ENCODE measurements at regions not wholly inside any gene's neighbourhood (a gene's known extent, or its start where the extent isn't known, plus 50 kb on each side); places are given as distances from the start of the nearest gene placed in this dataset.

GRCh38 chr13:79880818-79881217 is 399.9 kb downstream of the NDFIP2 start:
- no peak for DNase-seq (ENCODE audit: low read depth, low spot score)
- in situ Hi-C loops (cut with HindIII; ENCODE audit: low sequenced_read_pairs), result no loop called here
- TF ChIP-seq CTCF (IDR thresholded peaks at IDR 0.05; ENCODE audit: low read depth, low read length), result no peak
- H3K4me3 ChIP-seq (ENCODE audit: low read depth, low read length), result no peak overlapping the region

- no peak overlapping the region for H3K4me3 ChIP-seq (ENCODE audit: low read depth, low read length)
- no peak for DNase-seq (ENCODE audit: low read depth, low spot score)
- TF ChIP-seq CTCF (IDR thresholded peaks at IDR 0.05; ENCODE audit: low read depth, low read length), result no peak
- in situ Hi-C loops (cut with HindIII; ENCODE audit: low sequenced_read_pairs), result no loop called here
Measured at GRCh38 chr13:79874396-79875360, 393.7 kb downstream of the NDFIP2 start.

- in situ Hi-C loops (cut with HindIII; ENCODE audit: low sequenced_read_pairs), result no loop called here
- DNase-seq (ENCODE audit: low read depth, low spot score), result no peak
- no peak overlapping the region for H3K4me3 ChIP-seq (ENCODE audit: low read depth, low read length)
- no peak for TF ChIP-seq CTCF (IDR thresholded peaks at IDR 0.05; ENCODE audit: low read depth, low read length)
Measured at GRCh38 chr13:79871594-79871993, 390.6 kb downstream of the NDFIP2 start.

DNA sequence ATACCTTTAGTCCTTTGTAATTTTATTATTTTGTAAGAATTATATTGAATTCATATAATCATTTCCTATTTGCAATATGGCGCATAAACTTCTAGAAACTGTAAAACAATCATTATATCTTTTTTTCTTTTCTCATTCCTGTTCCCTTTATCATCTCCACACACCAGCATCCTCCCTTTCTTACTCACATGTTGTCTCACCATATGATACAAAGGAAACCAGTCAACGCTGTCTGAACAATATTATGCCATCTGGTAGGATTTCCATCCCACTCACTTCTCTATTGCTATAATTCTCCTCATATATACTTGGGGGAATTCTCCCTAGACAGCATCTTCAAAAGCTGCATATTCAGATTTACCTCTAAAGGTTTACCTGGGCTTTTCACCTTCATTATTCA is 389.8 kb downstream of the NDFIP2 start:
- TF ChIP-seq CTCF (IDR thresholded peaks at IDR 0.05; ENCODE audit: low read depth, low read length), result no peak
- DNase-seq (ENCODE audit: low read depth, low spot score), result no peak
- in situ Hi-C loops (cut with HindIII; ENCODE audit: low sequenced_read_pairs), result no loop called here
- H3K4me3 ChIP-seq (ENCODE audit: low read depth, low read length), result no peak overlapping the region

- peak; percentile 36 for DNase-seq (ENCODE audit: low read depth, low spot score)
- TF ChIP-seq CTCF (IDR thresholded peaks at IDR 0.05; ENCODE audit: low read depth, low read length), result no peak
- in situ Hi-C loops (cut with HindIII; ENCODE audit: low sequenced_read_pairs), result no loop called here
- H3K4me3 ChIP-seq (ENCODE audit: low read depth, low read length), result no peak overlapping the region
Measured at GRCh38 chr13:79870123-79870522, 389.2 kb downstream of the NDFIP2 start.

- in situ Hi-C loops (cut with HindIII; ENCODE audit: low sequenced_read_pairs), result no loop called here
- H3K4me3 ChIP-seq (ENCODE audit: low read depth, low read length), result no peak overlapping the region
- no peak for TF ChIP-seq CTCF (IDR thresholded peaks at IDR 0.05; ENCODE audit: low read depth, low read length)
- DNase-seq (ENCODE audit: low read depth, low spot score), result peak; percentile 40
Measured at GRCh38 chr13:79869326-79869725, 388.4 kb downstream of the NDFIP2 start.

Data from astrocyte of the spinal cord (primary cell).